ENCODE measurements at regions not wholly inside any gene's neighbourhood (a gene's known extent, or its start where the extent isn't known, plus 50 kb on each side); places are given as distances from the start of the nearest gene placed in this dataset.
"Not testable (repeated sequence)": the region's sequence is repeated elsewhere in the genome, so short reads cannot be mapped to it uniquely, and the experiment has no call there.

GRCh38 chr9:95729669-95730368, 145.7 kb upstream of the ERCC6L2 start:
- DNase-seq (ENCODE audit: low read depth): no peak

DNA sequence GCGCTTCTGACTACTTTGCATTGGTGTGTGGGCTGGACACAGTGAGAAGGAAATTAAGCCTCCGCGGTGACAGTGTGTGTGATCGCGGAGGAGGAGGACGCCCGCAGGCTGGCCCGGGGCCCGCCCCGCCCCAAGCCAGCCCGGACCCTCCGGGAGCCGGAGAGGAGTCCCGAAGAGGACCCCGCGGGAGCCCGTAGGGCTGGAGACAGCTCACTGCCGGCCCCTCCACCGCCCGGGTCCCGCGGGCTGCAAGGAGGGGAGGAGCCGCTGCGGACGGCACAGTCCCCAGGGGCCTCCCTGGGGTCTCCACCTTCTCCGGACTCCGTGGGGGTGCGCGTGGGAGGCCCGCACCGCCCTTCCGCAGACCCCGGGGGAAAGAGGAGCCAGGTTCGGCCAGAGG, 146.4 kb upstream of the ERCC6L2 start:
- DNase-seq (ENCODE audit: low read depth): no peak

- no peak for DNase-seq (ENCODE audit: low read depth)
Measured at GRCh38 chr9:95727947-95728520, 147.5 kb upstream of the ERCC6L2 start.

DNA sequence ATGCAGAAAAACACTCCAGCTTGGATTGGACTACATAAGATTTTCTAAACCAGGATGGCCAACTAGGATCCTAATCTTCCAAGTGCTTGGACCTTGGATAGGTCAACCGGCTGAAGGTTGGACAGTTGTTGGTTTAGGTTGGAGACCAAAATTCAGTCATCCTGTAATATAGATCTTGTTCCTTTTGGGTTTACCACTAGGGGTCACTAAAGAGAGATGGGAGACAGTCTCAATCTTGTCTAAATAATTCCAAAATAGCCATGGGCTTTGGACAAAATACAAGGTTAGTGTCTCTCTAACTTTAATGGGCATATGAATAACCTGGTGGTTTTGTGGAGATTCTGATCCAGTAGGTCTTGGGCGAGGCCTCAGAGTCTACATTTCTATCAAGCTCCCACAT, 148.7 kb upstream of the ERCC6L2 start:
- DNase-seq (ENCODE audit: low read depth): no peak

DNA sequence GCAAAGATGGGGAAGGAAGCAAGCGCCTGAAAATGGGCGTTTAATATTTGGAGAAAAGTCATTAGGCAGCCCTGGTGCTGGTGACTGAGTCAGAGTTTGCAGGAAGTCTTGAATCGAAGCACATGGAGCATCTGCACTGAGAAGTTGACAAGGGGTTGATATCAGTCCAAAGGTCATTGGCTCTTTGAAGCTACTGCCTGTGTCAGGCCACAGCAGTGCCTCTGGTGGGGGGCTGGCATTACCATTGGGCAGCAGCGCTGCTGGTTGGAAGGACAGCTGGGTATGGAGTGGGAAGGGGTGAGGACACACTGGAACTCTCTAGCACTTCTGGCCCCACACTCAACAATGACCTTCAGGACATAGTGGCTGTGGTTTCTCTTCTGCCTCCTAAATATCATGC, 150.4 kb upstream of the ERCC6L2 start:
- DNase-seq (ENCODE audit: low read depth): no peak

DNA sequence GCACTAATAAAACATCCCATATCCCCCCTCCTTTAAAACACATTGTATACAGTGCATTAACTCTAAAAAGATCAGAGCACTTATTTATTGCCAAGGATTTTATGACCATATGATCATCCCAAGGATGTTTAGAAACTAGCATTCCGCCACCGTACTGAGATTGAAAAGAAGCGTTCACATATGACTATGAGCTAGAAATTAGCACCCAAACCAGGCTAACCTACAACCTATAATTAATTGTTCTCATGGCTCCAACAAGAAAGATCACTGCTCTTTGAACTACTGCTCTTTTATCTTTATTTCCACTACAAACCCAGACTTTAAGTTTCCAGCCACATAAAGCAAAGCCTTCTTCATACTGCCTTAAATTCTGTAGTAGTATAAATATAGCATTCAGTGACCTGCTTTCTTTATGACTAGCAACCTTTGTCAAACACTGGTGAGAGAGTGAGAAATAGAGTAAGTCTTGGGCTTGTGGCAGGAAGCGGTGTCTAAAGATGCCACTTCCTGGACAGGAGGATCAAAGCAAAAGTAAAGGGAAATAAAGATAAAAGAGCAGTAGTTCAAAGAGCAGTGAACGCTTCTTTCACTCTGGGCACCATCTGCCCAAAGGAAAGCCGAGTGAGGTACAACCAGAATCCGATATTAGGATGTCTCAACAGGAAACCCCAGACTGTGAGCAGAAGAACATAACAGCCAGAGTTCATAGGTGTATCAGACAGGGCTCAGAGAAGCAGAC, 151.1 kb upstream of the ERCC6L2 start:
- peak; percentile 16 for DNase-seq (ENCODE audit: low read depth)

DNA sequence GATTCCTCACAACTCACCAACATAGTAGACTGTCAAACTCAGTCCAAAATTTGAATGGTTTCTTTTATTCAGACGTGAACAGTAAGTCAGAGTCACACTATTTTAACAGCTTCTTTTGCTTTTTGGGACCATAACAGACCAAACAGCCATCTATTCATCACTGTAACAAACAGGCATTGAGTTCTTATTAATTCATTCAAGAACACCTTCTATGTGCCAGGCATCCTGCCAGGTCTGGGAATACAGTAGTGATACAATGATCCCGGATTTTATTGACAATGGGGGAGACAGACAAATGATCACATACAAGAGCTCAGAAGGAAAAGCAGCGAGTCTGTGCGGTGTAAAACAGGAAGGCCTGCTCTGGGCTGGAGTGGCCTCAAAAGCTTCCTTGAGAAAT, 153.3 kb upstream of the ERCC6L2 start:
- no peak for DNase-seq (ENCODE audit: low read depth)

- DNase-seq (ENCODE audit: low read depth): no peak
Measured at GRCh38 chr9:95721061-95721531, 154.4 kb upstream of the ERCC6L2 start.

GRCh38 chr9:95720496-95720895, 155.0 kb upstream of the ERCC6L2 start:
- DNase-seq (ENCODE audit: low read depth): no peak

DNA sequence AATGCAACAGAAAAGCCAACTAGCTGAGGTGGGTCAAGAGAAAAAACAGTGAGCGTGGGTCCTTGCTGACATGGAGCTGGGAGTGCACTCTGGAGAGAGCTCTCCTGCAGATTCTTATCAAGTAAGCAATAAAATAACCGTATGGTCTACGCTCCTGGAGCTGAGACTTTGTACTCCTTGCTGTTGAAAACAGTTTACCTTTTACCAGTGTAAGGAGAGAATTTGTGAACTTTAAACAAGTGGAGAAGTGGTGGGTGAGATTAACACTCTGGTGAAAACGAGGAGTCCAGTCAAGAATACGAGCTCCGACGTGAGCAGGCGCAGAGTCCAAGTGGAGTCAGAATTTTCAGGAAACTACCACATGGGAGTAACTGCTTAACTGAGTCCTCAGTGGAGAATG, 156.1 kb upstream of the ERCC6L2 start:
- no peak for DNase-seq (ENCODE audit: low read depth)

GRCh38 chr9:95718263-95718662, 157.2 kb upstream of the ERCC6L2 start:
- no peak for DNase-seq (ENCODE audit: low read depth)

GRCh38 chr9:95715868-95716435, 159.5 kb upstream of the ERCC6L2 start:
- no peak for DNase-seq (ENCODE audit: low read depth)

DNA sequence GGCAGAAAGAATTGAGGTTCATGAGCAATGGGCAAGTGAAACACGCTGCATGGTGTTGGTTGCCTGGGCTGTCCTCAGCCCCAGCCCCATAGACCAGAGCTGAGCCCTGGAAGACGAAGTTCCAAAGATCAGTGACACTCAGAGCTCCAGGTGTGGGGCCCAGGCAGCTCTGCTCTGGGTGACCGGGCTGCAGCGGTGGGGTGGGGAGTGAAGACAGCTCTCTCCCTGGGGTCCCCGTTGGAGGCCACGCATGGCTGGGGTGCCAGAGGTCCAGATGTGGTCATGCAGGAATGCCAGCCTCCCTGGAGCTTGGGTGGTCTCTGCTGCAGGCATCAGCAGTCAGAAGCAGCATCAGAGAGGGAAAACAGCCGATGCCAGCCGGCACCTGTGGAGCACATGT, 165.0 kb upstream of the ERCC6L2 start:
- DNase-seq (ENCODE audit: low read depth): no peak

DNA sequence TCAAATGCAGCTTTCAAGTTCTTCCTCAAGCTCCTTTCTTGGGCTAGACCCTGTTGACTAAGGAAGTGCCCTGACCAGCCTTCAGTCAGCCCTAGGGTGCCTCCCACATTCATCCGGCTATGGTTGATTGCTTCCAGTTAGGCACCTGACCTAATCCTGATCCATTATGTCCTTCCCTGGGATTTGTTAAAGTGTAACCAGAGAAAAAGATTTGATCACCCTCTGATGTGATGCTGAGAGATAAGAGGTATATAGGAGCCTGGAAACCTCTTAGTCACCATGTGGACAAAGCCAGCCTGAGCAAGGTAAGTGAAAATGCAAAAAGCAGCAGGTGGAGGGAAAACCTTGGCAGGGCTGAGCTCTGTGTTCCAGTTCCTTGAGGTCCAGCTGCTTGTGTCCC, 178.8 kb upstream of the ERCC6L2 start:
- no peak for DNase-seq (ENCODE audit: low read depth)

DNA sequence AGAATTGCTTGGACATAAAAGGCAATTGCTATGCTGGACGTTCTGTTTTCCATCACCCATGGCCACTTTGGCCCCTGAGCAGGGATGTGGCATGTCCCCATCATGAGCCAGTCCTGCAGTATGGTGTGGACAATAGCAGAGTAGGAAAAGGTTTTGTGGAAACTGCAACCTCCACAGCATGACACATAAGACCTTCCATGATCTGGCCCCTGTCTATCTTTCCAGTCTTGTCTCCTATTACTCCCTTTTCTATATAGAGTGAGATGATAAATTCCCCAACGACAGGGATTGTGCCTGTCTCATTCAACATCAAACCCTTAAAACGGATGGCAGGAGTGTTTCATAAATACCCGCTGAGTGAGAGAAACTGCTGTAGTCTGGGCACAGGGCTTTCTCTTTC, 174.7 kb upstream of the PTCH1 start:
- DNase-seq (ENCODE audit: low read depth): no peak

DNA sequence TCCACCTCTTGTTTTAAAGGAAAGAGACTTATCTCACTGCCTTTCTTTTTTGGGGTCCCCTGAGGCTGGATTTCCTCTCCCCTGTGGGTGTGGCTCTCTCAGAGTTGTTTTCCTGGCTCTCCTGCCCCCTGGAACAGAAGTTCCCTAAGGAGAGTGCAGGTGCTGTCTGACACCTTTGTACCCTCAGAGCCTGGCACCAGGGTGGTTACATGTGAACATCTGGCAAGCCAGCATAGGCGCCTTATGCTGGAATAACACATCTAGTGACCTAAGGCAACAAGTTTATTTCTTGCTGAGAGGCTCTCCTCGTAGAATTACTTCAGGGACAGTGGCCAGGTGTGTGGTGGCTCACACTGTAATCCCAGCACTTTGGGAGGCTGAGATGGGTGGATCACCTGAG, 172.9 kb upstream of the PTCH1 start:
- no peak for DNase-seq (ENCODE audit: low read depth)

DNA sequence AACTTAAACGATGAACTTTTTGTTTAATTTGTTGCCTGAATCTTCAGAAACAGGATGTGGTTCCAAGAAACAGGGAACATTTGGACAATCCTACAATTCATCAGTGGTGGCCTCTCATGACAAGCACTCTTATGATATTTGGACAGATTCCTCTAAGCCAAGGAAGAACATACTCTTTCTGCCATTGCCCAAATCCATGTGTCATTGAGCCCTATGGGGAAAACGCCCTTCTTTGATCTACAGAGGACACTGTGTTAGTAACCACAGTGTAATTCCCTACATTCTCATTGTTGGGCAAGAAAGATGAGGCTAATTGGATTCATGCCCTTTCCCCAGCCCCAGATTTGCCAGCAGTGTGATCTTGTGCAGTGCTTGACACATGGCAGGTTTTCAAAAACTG, 167.7 kb upstream of the PTCH1 start:
- no peak for DNase-seq (ENCODE audit: low read depth)

DNA sequence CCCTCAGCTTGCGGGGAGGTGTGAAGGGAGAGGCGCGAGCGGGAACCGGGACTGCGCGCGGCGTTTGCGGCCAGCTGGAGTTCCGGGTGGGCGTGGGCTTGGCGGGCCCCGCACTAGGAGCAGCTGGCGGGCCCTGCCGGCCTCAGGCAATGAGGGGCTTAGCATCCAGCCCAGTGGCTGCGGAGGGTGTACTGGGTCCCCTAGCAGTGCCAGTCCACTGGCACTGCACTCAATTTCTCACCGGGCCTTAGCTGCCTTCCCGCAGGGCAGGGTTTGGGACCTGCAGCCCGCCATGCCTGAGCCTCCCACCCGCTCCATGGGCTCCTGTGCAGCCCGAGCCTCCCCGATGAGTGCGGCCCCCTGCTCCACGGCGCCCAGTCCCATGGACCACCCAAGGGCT, 163.5 kb upstream of the PTCH1 start:
- not testable (repeated sequence) for DNase-seq (ENCODE audit: low read depth)

GRCh38 chr9:95679874-95680273, 163.1 kb upstream of the PTCH1 start:
- no peak for DNase-seq (ENCODE audit: low read depth)

- DNase-seq (ENCODE audit: low read depth): no peak
Measured at GRCh38 chr9:95678759-95679158, 162.0 kb upstream of the PTCH1 start.

DNA sequence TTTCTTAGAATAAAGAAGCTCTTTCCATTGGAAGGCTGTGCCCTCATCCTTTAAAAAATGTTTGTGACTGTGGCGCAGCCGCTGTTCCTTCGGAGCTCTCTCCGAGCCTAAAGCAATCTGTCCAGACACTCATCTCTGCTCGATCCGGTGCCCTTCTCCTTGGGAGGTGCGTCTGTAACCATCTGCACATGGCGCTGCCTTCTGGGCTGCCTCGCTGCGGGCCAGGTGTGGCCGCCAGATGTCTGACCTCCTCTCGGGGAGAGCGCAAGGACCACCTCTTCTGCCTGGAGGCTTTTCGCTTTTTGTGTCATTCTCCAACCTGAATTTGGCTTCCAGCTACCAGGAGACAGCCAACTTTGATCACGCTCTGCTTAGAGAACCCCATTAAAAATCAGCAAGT, 153.4 kb upstream of the PTCH1 start:
- DNase-seq (ENCODE audit: low read depth): no peak

GRCh38 chr9:95669253-95669652, 152.5 kb upstream of the PTCH1 start:
- no peak for DNase-seq (ENCODE audit: low read depth)

- DNase-seq (ENCODE audit: low read depth): no peak
Measured at GRCh38 chr9:95667789-95668188, 151.0 kb upstream of the PTCH1 start.

All from activated T-helper 9 cell treated with anti-CD3 and anti-CD28 coated beads, Interleukin-2, amount 50 U/mL, for 16 hours (primary cell).